OCI-LY3 (cell line): ENCODE measurements at regions not wholly inside any gene's neighbourhood (a gene's known extent, or its start where the extent isn't known, plus 50 kb on each side); places are given as distances from the start of the nearest gene placed in this dataset.

Experiments
- H2AFZ ChIP-seq: fragments of 200-600, 300-600 bp; shearing (Covaris generic); 2 replicates; pipeline ENCODE4 v1.6.0; 2014; ENCODE audit warnings: antibody characterized with exemption, low read depth, low read length
- H3K27ac ChIP-seq: fragments of 200-600, 300-600 bp; sonication (generic); 2 replicates; pipeline ENCODE4 v1.5.1; 2014; ENCODE audit warnings: mild to moderate bottlenecking, low read length, moderate library complexity, mixed read lengths
- H3K27me3 ChIP-seq: fragments of 200-600, 300-600 bp; sonication (generic); 2 replicates; pipeline ENCODE4 v1.6.1; 2014; ENCODE audit warnings: low read depth, low read length, mixed read lengths
- H3K36me3 ChIP-seq: fragments of 200-600, 300-600 bp; sonication (generic); replicated peaks from 2 replicates; pipeline ENCODE3; 2014; ENCODE audit warnings: low read depth, low read length, mixed read lengths
- H3K4me1 ChIP-seq: fragments of 300-600, 200-600 bp; sonication (generic); 2 replicates; pipeline ENCODE4 v1.6.1; 2014; ENCODE audit warnings: low read length, mixed read lengths
- H3K4me2 ChIP-seq: fragments of 200-600, 300-600 bp; sonication (generic); 2 replicates; pipeline ENCODE4 v1.6.1; 2014; ENCODE audit warnings: low read length, mixed read lengths
- H3K4me3 ChIP-seq: fragments of 300-600, 200-600 bp; sonication (generic); 2 replicates; pipeline ENCODE4 v1.5.1; 2014; ENCODE audit warnings: antibody characterized with exemption, mild to moderate bottlenecking, low read length, moderate library complexity
- H3K79me2 ChIP-seq: fragments of 300-600, 200-600 bp; shearing (Covaris generic); 2 replicates; pipeline ENCODE4 v1.6.1; 2014; ENCODE audit warnings: mild to moderate bottlenecking, low read length, mixed read lengths
- H3K9ac ChIP-seq: fragments of 300-600, 200-600 bp; shearing (Covaris generic); 2 replicates; pipeline ENCODE4 v1.6.0; 2014; ENCODE audit warnings: mild to moderate bottlenecking, low read length, moderate library complexity
- H3K9me3 ChIP-seq: fragments of 200-600, 300-600 bp; shearing (Covaris generic); 2 replicates; pipeline ENCODE4 v1.6.1; 2014; ENCODE audit warnings: low read length, mixed read lengths; ENCODE audit not compliant: insufficient read depth
- H4K20me1 ChIP-seq: fragments of 200-600, 300-600 bp; sonication (generic); 2 replicates; pipeline ENCODE4 v1.6.1; 2016; ENCODE audit warnings: low read length, mixed read lengths; ENCODE audit not compliant: insufficient read depth
- EZH2phosphoT487 ChIP-seq: fragments of 200-600 bp; shearing (Covaris generic); IDR thresholded peaks from 2 replicates; pipeline ENCODE4 v1.6.1; 2018; ENCODE audit warnings: antibody characterized with exemption, mixed run types, low read depth
- TF ChIP-seq, protein P1 (sequence below): fragments of 200-600, 300-600 bp; sonication (generic); IDR thresholded peaks from 2 replicates; pipeline ENCODE4 v1.5.1; 2014; ENCODE audit warnings: antibody characterized with exemption, low read length, low read depth

DNA sequence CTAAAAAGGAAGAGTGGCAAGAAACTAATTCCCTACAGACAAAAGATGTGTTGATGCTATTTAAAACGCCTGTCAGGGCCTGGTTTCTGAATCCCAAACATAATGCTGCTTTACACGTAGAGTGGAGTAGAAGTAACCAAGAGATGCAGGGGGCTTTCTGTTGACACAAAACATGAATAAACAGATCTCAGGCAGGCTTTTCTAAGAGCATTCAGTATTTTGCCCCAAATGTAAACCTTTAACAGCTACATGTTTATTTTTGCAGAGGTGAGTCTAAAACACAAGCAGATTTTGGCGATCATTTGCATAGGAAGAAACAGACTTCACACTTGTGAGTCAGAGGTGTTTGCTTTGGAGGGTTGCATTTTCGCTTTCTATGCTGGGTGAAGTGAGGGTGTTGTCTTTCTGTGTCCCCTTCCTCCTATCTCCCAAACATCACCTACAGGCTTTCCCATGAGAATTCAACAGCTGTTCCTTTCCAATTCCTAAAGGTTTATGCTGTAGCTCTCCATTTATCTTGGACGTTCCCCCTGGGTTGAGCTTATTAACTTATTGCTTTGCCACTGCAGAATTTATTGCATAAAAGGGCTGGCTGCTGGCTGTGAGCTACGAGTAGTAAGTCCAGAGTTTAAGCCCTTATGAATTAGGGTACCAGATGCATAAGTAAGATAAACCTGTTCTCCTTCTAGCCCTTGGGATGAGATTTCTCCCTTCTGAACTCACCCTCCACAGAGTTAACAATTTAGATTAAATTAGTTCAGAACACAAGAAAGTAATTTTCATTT is 156.7 kb downstream of the DIPK2A start:
- Histone ChIP-seq H3K36me3 (peaks cover 3% of the 10 kb centered on the region), H3K79me2 (no peaks in the 10 kb centered on the region), H3K4me2 (peak overlapping the region; percentile 79), H3K27ac (no peak overlapping the region), H3K9me3 (0 out of 2 replicates have a peak, but pooled peaks cover 6% of the 10 kb centered on the region), H2AFZ (no peak overlapping the region), H3K27me3 (no peaks in the 10 kb centered on the region), H3K9ac (peak overlapping the region; percentile 17; the same call in 1 of the 2 replicates), H3K4me1 (peaks cover 16% of the 10 kb centered on the region), H3K4me3 (peak overlapping the region; percentile 61), H4K20me1 (no peaks in the 10 kb centered on the region)
- TF ChIP-seq, protein P1, sequence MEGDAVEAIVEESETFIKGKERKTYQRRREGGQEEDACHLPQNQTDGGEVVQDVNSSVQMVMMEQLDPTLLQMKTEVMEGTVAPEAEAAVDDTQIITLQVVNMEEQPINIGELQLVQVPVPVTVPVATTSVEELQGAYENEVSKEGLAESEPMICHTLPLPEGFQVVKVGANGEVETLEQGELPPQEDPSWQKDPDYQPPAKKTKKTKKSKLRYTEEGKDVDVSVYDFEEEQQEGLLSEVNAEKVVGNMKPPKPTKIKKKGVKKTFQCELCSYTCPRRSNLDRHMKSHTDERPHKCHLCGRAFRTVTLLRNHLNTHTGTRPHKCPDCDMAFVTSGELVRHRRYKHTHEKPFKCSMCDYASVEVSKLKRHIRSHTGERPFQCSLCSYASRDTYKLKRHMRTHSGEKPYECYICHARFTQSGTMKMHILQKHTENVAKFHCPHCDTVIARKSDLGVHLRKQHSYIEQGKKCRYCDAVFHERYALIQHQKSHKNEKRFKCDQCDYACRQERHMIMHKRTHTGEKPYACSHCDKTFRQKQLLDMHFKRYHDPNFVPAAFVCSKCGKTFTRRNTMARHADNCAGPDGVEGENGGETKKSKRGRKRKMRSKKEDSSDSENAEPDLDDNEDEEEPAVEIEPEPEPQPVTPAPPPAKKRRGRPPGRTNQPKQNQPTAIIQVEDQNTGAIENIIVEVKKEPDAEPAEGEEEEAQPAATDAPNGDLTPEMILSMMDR: no peak
- no peak for TF ChIP-seq EZH2phosphoT487

DNA sequence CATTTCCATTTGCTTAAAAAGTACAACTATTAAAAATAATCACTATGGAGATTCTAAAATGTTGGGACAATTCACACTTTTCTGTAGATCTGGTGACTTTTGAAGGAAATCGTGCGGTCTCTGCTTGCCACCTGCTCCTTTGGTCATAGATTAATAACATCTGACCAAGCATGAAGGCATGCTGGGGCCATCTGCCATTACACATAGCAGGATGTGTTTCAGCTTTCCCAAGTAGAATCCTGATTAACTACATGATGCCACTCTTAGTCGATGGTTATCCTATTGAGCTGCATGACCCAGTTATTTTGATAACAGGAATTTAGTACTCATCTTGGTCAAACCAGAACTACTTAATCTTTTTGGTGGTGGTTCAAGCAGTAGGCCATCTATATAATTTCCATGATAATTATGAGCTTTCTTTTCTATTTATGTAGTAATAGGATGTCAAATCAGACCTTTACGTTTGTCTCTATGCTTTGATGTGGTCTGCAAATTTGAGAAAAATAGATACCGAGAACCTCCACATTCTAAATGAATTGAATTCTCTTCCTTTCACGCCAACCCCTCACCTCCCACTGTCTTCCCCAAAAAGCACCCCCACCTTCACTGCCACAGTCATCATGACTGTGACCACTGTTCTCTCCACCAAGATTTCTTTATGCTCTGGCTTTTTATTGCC is 158.1 kb downstream of the DIPK2A start:
- Histone ChIP-seq H3K79me2 (no peaks in the 10 kb centered on the region), H4K20me1 (no peaks in the 10 kb centered on the region), H3K27me3 (no peaks in the 10 kb centered on the region), H3K4me1 (peaks cover 19% of the 10 kb centered on the region), H3K27ac (no peak overlapping the region), H3K9me3 (0 out of 2 replicates have a peak, but pooled peaks cover 6% of the 10 kb centered on the region), H2AFZ (no peak overlapping the region), H3K36me3 (peaks cover 3% of the 10 kb centered on the region), H3K4me3 (no peak overlapping the region), H3K9ac (no peak overlapping the region), H3K4me2 (no peak overlapping the region)
- TF ChIP-seq, protein P1: no peak
- no peak for TF ChIP-seq EZH2phosphoT487

DNA sequence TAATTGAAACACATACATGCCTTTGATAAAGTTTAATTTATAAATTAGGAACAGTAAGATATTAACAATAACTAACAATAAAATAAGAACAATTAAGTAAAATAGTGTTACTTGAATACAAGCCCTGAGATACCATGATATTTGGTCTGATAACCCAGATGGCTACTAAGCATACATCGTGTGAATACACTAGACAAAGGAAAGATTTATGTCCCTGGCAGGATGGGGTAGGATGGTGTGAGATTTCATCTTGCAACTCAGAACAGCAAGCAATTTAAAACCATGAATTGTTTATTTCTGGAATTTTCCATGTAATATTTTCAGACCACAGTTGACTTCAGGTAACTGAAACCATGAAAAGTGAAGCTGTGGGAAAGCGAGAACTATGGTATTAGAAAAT is 169.5 kb downstream of the DIPK2A start:
- Histone ChIP-seq H3K36me3 (no peaks in the 10 kb centered on the region), H3K4me2 (no peak overlapping the region), H3K4me3 (no peak overlapping the region), H4K20me1 (no peaks in the 10 kb centered on the region), H3K4me1 (peaks cover 45% of the 10 kb centered on the region), H3K27me3 (no peaks in the 10 kb centered on the region), H3K9me3 (no peaks in the 10 kb centered on the region), H3K9ac (no peak overlapping the region), H2AFZ (no peak overlapping the region), H3K79me2 (peaks cover 8% of the 10 kb centered on the region; the same call in 1 of the 2 replicates), H3K27ac (no peak overlapping the region)
- TF ChIP-seq EZH2phosphoT487: no peak
- TF ChIP-seq, protein P1: no peak

DNA sequence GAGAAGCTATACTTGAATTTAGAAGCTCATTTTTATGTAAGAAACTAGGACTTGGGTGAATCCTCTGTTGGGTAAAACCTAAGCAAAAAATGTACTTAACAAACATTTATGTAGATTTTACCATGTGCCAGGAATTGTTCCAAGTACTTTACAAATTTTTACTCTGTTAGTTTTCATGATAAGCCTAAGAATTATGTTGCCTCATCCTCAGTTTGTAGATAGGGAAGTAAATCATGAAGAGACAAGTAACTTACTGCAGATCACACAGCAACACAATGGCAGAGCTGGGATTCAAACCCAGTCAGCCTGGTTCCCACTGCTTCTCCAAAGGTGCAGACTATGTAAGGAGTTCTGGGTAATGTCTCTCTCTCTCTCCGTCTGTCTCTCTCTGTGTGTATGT is 169.9 kb downstream of the DIPK2A start:
- TF ChIP-seq, protein P1: no peak
- TF ChIP-seq EZH2phosphoT487: no peak
- Histone ChIP-seq H3K9me3 (no peaks in the 10 kb centered on the region), H3K36me3 (no peaks in the 10 kb centered on the region), H3K4me3 (no peak overlapping the region), H3K4me2 (no peak overlapping the region), H3K4me1 (peaks cover 45% of the 10 kb centered on the region), H2AFZ (no peak overlapping the region), H3K27ac (no peak overlapping the region), H3K27me3 (no peaks in the 10 kb centered on the region), H3K79me2 (peaks cover 8% of the 10 kb centered on the region; the same call in 1 of the 2 replicates), H4K20me1 (no peaks in the 10 kb centered on the region), H3K9ac (no peak overlapping the region)
